Fibroblast of mammary gland (primary cell): ENCODE measurements at regions not wholly inside any gene's neighbourhood (a gene's known extent, or its start where the extent isn't known, plus 50 kb on each side); places are given as distances from the start of the nearest gene placed in this dataset.
A peak's percentile ranks its signal among the peaks of the same experiment; 100 is the strongest.

ENCODE experiments used
- DNase-seq: peaks from one replicate; pipeline ENCODE4 v3.0.0-alpha.2; 2010; ENCODE audit warnings: low read depth
- H3K4me3 ChIP-seq: 2 replicates; pipeline ENCODE4 v1.5.1; 2011; ENCODE audit warnings: low read depth, mild to moderate bottlenecking, low read length, moderate library complexity; ENCODE audit not compliant: control insufficient read depth
- CTCF ChIP-seq: conservative IDR thresholded peaks from 2 replicates; pipeline ENCODE4 v1.5.1; 2011; ENCODE audit warnings: low read depth, low read length, inconsistent platforms; ENCODE audit not compliant: control insufficient read depth, insufficient read depth

DNA sequence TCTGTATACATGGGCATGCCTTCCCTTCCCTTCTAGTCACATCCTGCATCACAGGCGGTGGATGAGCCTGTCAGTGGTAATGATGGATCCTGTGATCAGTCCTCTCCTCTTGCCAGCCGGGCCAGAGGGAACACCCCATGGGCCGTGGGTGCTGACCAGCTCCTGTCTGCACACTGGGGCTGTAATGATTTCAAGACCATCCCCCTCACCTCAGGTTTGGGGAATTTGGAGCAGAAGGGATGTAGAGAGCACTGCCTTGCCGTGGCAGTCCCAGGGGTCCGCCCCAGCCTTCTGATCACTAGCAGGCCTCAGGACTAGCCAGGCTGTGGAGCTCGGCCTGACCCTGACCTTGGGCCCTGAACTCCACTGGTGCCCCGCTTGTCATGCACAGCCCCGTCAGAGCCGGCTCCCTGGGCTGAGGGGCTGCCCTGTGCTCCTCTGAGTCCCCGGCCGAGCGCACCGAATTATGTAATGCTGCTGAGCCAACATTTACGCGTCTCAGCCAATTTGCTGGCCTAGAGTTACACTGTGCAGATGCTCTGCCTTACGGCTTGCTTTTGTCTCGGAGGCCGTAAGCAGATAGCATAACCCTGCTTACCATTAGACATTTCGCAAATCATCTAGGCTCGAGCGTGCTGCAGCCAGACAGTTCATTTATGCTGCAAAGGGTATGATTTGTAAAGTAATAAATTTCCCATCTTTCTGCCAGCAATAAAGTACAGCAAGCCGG is 155.3 kb downstream of the MACROH2A1 start:
- TF ChIP-seq CTCF = no peak
- H3K4me3 ChIP-seq = no peak overlapping the region
- DNase-seq = no peak

- peak; percentile 75 for DNase-seq
- TF ChIP-seq CTCF = no peak
- no peak overlapping the region for H3K4me3 ChIP-seq
Observed at GRCh38 chr5:135242866-135243555, 156.0 kb downstream of the MACROH2A1 start.

DNA sequence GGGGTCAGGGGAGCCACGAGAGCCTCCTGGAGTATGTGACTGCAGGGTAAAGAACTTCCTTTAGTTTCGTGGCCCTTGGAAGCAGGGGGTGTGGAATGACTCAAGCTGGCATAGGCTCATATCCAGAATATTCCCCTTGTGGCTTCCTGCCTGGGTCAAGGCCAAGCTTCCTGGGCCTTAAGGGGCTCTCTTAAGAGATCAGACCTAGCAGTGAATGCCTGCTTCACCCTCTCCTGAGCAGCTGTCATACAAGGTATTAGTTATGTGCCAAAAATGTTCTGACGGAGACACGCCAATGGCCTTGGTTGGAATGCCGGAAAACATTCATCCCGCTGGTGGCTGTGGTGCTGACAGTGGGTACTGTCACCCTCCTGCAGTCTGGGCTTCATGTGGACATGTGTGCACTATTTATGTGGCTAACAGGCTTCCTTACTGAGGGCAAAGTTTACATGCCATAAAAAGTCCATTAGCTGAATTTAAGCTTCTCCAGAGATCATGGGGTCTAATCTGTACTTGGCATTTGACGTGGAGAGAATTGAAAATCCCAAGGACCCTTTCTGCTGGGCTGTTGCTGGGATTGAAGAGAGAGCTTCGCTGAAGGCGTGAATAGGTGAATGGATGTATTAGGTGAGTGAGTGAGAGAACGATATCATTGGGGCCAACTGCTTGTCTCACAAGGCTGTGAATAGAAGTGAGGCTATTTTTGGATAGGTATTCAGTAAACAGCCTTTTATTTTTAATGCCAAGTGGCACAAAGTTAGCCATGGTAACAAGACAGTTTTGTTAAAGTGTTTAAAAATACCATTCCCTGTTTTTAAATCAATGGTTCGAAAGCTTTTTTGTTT is 156.8 kb downstream of the MACROH2A1 start:
- no peak for TF ChIP-seq CTCF
- no peak overlapping the region for H3K4me3 ChIP-seq
- peak; percentile 64 for DNase-seq

GRCh38 chr5:135241536-135241935 is 157.5 kb downstream of the MACROH2A1 start:
- no peak for DNase-seq
- no peak overlapping the region for H3K4me3 ChIP-seq
- no peak for TF ChIP-seq CTCF

- no peak for TF ChIP-seq CTCF
- DNase-seq = no peak
- H3K4me3 ChIP-seq = no peak overlapping the region
Observed at GRCh38 chr5:135240781-135241360, 158.2 kb downstream of the MACROH2A1 start.

DNA sequence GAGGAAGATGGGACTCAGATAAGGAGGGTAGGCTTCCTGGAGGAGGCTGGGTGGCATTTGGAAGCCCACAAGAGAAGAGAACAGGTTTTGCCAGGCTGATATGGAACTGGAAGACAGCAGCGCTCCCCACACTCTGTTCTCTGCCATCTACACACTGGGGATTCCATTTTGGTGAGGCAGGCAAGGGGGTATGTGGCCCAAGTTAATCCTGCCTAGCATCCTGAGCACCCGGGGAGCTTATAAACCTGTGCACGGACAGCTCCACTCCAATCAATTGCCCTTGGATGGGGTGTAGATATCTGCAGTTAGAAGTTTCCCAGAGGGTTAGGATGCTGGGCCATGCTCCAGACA is 158.8 kb downstream of the MACROH2A1 start:
- DNase-seq = no peak
- no peak overlapping the region for H3K4me3 ChIP-seq
- TF ChIP-seq CTCF = no peak
